SK-N-SH (cell line): ENCODE measurements at regions not wholly inside any gene's neighbourhood (a gene's known extent, or its start where the extent isn't known, plus 50 kb on each side); places are given as distances from the start of the nearest gene placed in this dataset.

Source experiments
- CTCF ChIA-PET: fragments of 300-600, 350-600 bp; formaldehyde crosslinking; extraction: SDS; loops from one replicate; lab custom pipeline; 2021; lab: Yijun Ruan, JAX
- POLR2A ChIA-PET: fragments of 350-600 bp; sonication (Branson Sonifier 250); formaldehyde crosslinking; extraction: SDS; loops from one replicate; lab custom pipeline; 2020; ENCODE audit warnings: antibody characterized with exemption, inconsistent platforms; lab: Yijun Ruan, JAX
- DNase-seq: peaks from one replicate; pipeline ENCODE4 v3.0.0; 2012
- H2AFZ ChIP-seq: fragments of 200-600 bp; sonication (generic); 2 replicates; pipeline ENCODE4 v1.8.1; 2016; ENCODE audit warnings: antibody characterized with exemption, mild to moderate bottlenecking, low read depth
- H3F3A ChIP-seq: fragments of 200-600 bp; sonication (generic); replicated peaks from 2 replicates; pipeline ENCODE3; 2016; ENCODE audit warnings: antibody characterized with exemption, mild to moderate bottlenecking; ENCODE audit not compliant: insufficient read depth
- H3K27ac ChIP-seq, 2 experiments: fragments of 200-500 bp in 1 of 2; fragments of 200-600 bp in 1 of 2; sonication (Bioruptor generic) in 1 of 2; sonication (generic), shearing (Covaris generic) in 1 of 2; 2 replicates each; pipeline versions ENCODE4 v1.5.1 to v1.6.1; 2014 to 2016; ENCODE audit warnings: low read depth in 2 of 2, inconsistent platforms in 1 of 2, low read length in 1 of 2, mild to moderate bottlenecking in 1 of 2, mixed read lengths in 1 of 2
- H3K27me3 ChIP-seq: fragments of 200-600 bp; sonication (generic), shearing (Covaris generic); 2 replicates; pipeline ENCODE4 v1.6.1; 2016; ENCODE audit warnings: mixed run types; ENCODE audit not compliant: insufficient read depth
- H3K36me3 ChIP-seq, 2 experiments: fragments of 200-500 bp in 1 of 2; fragments of 200-600 bp in 1 of 2; sonication (Bioruptor generic) in 1 of 2; sonication (generic) in 1 of 2; replicated peaks in 1 of 2; 2 replicates each; pipeline versions ENCODE3 to v1.5.1; 2014 to 2016; ENCODE audit warnings: low read length in 1 of 2, mild to moderate bottlenecking in 1 of 2; ENCODE audit not compliant: insufficient read depth in 2 of 2, control insufficient read depth in 1 of 2
- H3K4me1 ChIP-seq, 2 experiments: fragments of 200-500 bp in 1 of 2; fragments of 200-600 bp in 1 of 2; sonication (Bioruptor generic) in 1 of 2; sonication (generic), shearing (Covaris generic) in 1 of 2; 2 replicates each; pipeline versions ENCODE4 v1.5.1 to v1.6.1; 2014 to 2016; ENCODE audit warnings: low read depth in 1 of 2, low read length in 1 of 2, mixed run types in 1 of 2; ENCODE audit not compliant: insufficient read depth in 2 of 2, control insufficient read depth in 1 of 2
- H3K4me2 ChIP-seq: fragments of 200-600 bp; sonication (generic), shearing (Covaris generic); 2 replicates; pipeline ENCODE4 v1.6.1; 2017; ENCODE audit warnings: mixed run types
- H3K4me3 ChIP-seq, 2 experiments: fragments of 200-500 bp in 1 of 2; fragments of 200-600 bp in 1 of 2; sonication (Bioruptor generic) in 1 of 2; sonication (generic), shearing (Covaris generic) in 1 of 2; 2 replicates each; pipeline versions ENCODE4 v1.5.1 to v1.8.1; 2014 to 2016; ENCODE audit warnings: low read depth in 2 of 2, inconsistent platforms in 1 of 2, low read length in 1 of 2, mild to moderate bottlenecking in 1 of 2, mixed read lengths in 1 of 2, moderate library complexity in 1 of 2
- H3K79me2 ChIP-seq: fragments of 200-600 bp; sonication (generic); 2 replicates; pipeline ENCODE4 v1.8.1; 2017; ENCODE audit warnings: mild to moderate bottlenecking; ENCODE audit not compliant: insufficient read depth
- H3K9ac ChIP-seq: fragments of 200-600 bp; sonication (generic); 2 replicates; pipeline ENCODE4 v1.6.1; 2017; ENCODE audit warnings: mixed run types
- H3K9me2 ChIP-seq: fragments of 200-600 bp; sonication (generic); 2 replicates; pipeline ENCODE4 v1.6.1; 2017; ENCODE audit warnings: mixed run types
- H3K9me3 ChIP-seq: fragments of 200-600 bp; sonication (generic); 2 replicates; pipeline ENCODE4 v1.6.1; 2017; ENCODE audit warnings: mixed run types, mild to moderate bottlenecking, moderate library complexity
- H4K20me1 ChIP-seq: fragments of 200-600 bp; sonication (generic); 2 replicates; pipeline ENCODE4 v1.6.1; 2017; ENCODE audit warnings: mild to moderate bottlenecking, mixed run types; ENCODE audit not compliant: insufficient read depth
- CHD2 ChIP-seq: fragments of 150-350 bp; IDR thresholded peaks from 2 replicates; pipeline ENCODE4 v1.6.1; 2018; ENCODE audit warnings: low read length; ENCODE audit not compliant: partially characterized antibody
- CTCF ChIP-seq: fragments of 200-600 bp; sonication (generic); IDR thresholded peaks from 2 replicates; pipeline ENCODE4 v1.6.1; 2017; ENCODE audit warnings: antibody characterized with exemption, mild to moderate bottlenecking, moderate library complexity
- FOSL2 ChIP-seq: IDR thresholded peaks from 2 replicates; pipeline ENCODE4 v1.4.0; 2012; ENCODE audit warnings: low read depth, mild to moderate bottlenecking, moderate library complexity, borderline replicate concordance
- FOXM1 ChIP-seq: IDR thresholded peaks from 2 replicates; pipeline ENCODE4 v1.4.0; 2012; ENCODE audit warnings: low read depth, mild to moderate bottlenecking
- GABPA ChIP-seq: IDR thresholded peaks from 2 replicates; pipeline ENCODE4 v1.4.0; 2012; ENCODE audit warnings: low read depth, mild to moderate bottlenecking
- IRF3 ChIP-seq: fragments of 150-350 bp; IDR thresholded peaks from 2 replicates; pipeline ENCODE4 v1.6.1; 2016; ENCODE audit warnings: mild to moderate bottlenecking, low read depth, low read length
- MAX ChIP-seq: IDR thresholded peaks from 2 replicates; pipeline ENCODE4 v1.4.0; 2012; ENCODE audit warnings: low read depth
- MXI1 ChIP-seq: IDR thresholded peaks from 2 replicates; pipeline ENCODE4 v1.6.1; 2012; ENCODE audit warnings: mild to moderate bottlenecking, low read depth, low read length, improper control_type of control experiment
- NFIC ChIP-seq: IDR thresholded peaks from 2 replicates; pipeline ENCODE4 v1.4.0; 2012; ENCODE audit warnings: borderline replicate concordance
- NRF1 ChIP-seq: IDR thresholded peaks from 2 replicates; pipeline ENCODE4 v1.6.1; 2012; ENCODE audit warnings: low read depth, mild to moderate bottlenecking, low read length
- POLR2AphosphoS5 ChIP-seq: IDR thresholded peaks from 2 replicates; pipeline ENCODE4 v1.6.1; 2012; ENCODE audit warnings: low read depth, low read length
- RAD21 ChIP-seq: IDR thresholded peaks from 2 replicates; pipeline ENCODE4 v1.6.1; 2012; ENCODE audit warnings: mild to moderate bottlenecking, low read length
- RCOR1 ChIP-seq: fragments of 150-350 bp; IDR thresholded peaks from 2 replicates; pipeline ENCODE4 v1.6.1; 2017; ENCODE audit warnings: antibody characterized with exemption, low read length
- RXRA ChIP-seq: IDR thresholded peaks from 2 replicates; pipeline ENCODE4 v1.4.0; 2012; ENCODE audit warnings: low read depth, mild to moderate bottlenecking, borderline replicate concordance
- TAF1 ChIP-seq: IDR thresholded peaks from 2 replicates; pipeline ENCODE4 v1.6.1; 2012; ENCODE audit warnings: low read depth, mild to moderate bottlenecking, low read length, moderate library complexity, borderline replicate concordance
- USF2 ChIP-seq: fragments of 150-350 bp; IDR thresholded peaks from 2 replicates; pipeline ENCODE4 v1.6.1; 2017; ENCODE audit warnings: antibody characterized with exemption, low read length, low read depth, borderline replicate concordance
- WGBS: methylation state at CpG from one replicate; pipeline ENCODE4 v1.1.6; 2017; ENCODE audit warnings: low lambda C conversion rate; 5-methylcytosine and 5-hydroxymethylcytosine counted together

- Histone ChIP-seq H3K36me3 (no peaks in the 10 kb centered on the region), H3K4me3 (no peak overlapping the region), H3K4me1 (peaks cover 0 to 2% of the 10 kb centered on the region in 2 experiments; a peak in 1 of 4 replicates), H3F3A (no peaks in the 10 kb centered on the region), H4K20me1 (no peaks in the 10 kb centered on the region), H3K9ac (no peak overlapping the region), H3K9me2 (no peaks in the 10 kb centered on the region), H3K27ac (no peak overlapping the region), H3K79me2 (no peaks in the 10 kb centered on the region), H3K4me2 (no peak overlapping the region), H3K27me3 (no peaks in the 10 kb centered on the region), H2AFZ (no peak overlapping the region), H3K9me3 (no peaks in the 10 kb centered on the region)
- POLR2A ChIA-PET: no interaction called here
- no peak for DNase-seq
- 92% methylated on average over 6 of the region's 6 CpGs for WGBS
- TF ChIP-seq MXI1 (no peak), NFIC (no peak), POLR2AphosphoS5 (no peak), FOXM1 (no peak), CHD2 (no peak), USF2 (no peak), RCOR1 (no peak), NRF1 (no peak)
- CTCF ChIA-PET: no interaction called here
Measured at GRCh38 chr11:46216765-46217089, 60.7 kb upstream of the CREB3L1 start.

DNA sequence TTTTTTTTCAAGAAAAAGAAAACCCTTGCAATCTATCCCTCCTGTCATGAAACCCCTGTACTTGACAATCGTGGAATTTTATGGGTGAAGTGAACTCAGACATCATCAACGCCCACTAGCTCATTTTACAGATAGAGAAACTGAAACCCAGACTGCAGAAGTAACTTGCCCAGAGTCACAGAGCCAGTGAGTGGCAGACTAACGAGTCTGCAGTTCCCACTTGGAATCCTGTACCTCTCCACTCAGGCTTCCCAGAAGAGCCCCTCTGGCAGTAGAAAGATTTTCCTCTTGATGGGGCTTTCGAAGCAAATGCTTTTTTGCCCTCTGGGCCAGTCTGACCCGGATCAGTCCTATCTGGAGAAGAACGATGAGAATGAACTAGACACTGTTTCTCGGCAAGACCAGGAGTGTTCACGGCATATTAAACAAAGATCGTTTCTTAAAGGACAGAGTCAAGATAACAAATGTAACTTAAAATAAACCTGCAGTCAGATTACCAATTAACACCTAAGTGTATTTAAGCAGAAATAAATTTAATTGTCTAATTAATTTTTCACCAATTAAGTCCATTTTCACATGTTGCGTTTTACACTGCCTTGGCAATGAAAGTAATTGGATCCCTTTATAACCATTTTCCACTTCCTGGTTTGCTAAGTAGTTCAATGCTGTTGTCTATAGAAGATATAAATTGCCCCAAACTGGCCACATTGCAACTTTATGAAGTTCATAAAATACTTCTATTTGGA lies 61.3 kb upstream of the CREB3L1 start:
- TF ChIP-seq CHD2 (no peak), MAX (no peak), IRF3 (no peak), GABPA (no peak), RCOR1 (no peak), POLR2AphosphoS5 (no peak), FOSL2 (no peak), RXRA (no peak), TAF1 (no peak), USF2 (no peak), CTCF (no peak), NRF1 (no peak), RAD21 (no peak)
- H3K4me2 ChIP-seq: no peak overlapping the region
- H2AFZ ChIP-seq: no peak overlapping the region
- no peaks in the 10 kb centered on the region for H4K20me1 ChIP-seq
- no peaks in the 10 kb centered on the region for H3K9me3 ChIP-seq
- 49% methylated on average over 10 of the region's 10 CpGs for WGBS
- ChIA-PET POLR2A (interaction anchor here (0.7 kb wide), 1 partner anchor 27 kb away, joined by 5 read pairs; no protein-coding TSS in a partner anchor), CTCF (no interaction called here)
- no peaks in the 10 kb centered on the region for H3K9me2 ChIP-seq
- H3K4me1 ChIP-seq: peaks cover 0 to 2% of the 10 kb centered on the region in 2 experiments; a peak in 1 of 4 replicates
- H3K36me3 ChIP-seq: no peaks in the 10 kb centered on the region
- no peaks in the 10 kb centered on the region for H3F3A ChIP-seq
- H3K79me2 ChIP-seq: no peaks in the 10 kb centered on the region
- H3K27ac ChIP-seq: no peak overlapping the region
- H3K27me3 ChIP-seq: no peaks in the 10 kb centered on the region
- H3K9ac ChIP-seq: no peak overlapping the region
- no peak for DNase-seq
- no peak overlapping the region for H3K4me3 ChIP-seq
